ENCODE measurements at regions not wholly inside any gene's neighbourhood (a gene's known extent, or its start where the extent isn't known, plus 50 kb on each side); places are given as distances from the start of the nearest gene placed in this dataset.

DNA sequence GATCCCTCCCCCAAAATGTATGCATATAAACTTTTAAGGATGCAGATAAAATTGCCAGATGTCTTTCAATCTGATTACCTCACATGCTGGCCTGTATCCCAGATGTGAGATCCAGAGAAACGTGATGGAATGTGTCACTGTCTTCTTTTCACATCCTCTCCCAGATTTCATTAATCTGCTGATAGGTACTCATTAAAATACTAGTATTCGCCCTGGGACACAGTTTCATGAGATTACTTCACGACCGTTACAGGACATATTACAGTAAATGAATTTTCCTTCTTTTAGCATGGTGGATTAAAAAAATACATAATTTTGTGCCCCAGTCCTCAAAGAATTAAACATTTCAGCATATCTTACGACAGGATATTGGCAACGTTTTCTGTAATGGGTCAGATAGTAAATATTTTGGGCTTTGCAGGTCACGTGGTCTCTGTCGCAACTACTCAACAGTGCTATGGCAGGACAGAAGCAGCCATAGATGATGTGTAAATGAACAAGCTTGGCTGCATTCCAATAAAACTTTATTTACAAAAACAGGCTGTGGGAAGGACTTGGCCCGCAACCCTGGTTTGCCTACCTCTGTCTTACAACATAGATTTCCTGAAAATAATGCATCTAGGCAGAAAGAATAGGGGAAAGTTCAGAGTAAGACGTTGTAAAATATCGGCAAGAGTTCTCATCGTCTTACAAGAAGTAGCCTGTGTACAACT lies 156.0 kb upstream of the DIO3 start:
- DNase-seq: peak; percentile 64

GRCh38 chr14:101406921-101407320 lies 154.4 kb upstream of the DIO3 start:
- no peak for DNase-seq

GRCh38 chr14:101407328-101407727 lies 154.0 kb upstream of the DIO3 start:
- no peak for DNase-seq

- DNase-seq: peak; percentile 29
Measured at GRCh38 chr14:101408077-101408831, 153.0 kb upstream of the DIO3 start.

GRCh38 chr14:101409006-101409543 lies 152.2 kb upstream of the DIO3 start:
- no peak for DNase-seq

GRCh38 chr14:101410126-101410525 lies 151.2 kb upstream of the DIO3 start:
- no peak for DNase-seq

GRCh38 chr14:101411151-101411550 lies 150.1 kb upstream of the DIO3 start:
- DNase-seq: no peak

- DNase-seq: no peak
Measured at GRCh38 chr14:101411779-101412178, 149.5 kb upstream of the DIO3 start.

- DNase-seq: no peak
Measured at GRCh38 chr14:101412739-101413138, 148.6 kb upstream of the DIO3 start.

DNA sequence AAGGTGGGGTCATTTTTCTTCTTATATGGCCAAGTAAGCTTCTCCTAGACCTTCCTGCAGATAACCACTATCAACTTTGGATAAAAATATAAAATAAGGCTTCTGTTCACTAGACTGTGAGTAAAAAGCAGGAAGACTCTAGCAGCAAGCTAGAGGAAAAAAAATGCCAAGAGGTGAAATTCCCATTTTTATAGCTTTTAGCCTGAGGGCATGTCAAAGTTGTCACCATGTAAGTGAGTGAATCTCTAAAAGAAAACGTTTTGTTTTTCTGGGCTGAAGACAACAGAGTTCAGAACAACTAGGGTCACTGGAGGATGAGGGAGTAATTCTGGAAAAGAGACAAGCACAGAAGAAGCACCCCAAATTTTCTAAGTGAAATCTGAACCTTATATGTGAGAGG lies 143.9 kb upstream of the DIO3 start:
- no peak for DNase-seq

DNA sequence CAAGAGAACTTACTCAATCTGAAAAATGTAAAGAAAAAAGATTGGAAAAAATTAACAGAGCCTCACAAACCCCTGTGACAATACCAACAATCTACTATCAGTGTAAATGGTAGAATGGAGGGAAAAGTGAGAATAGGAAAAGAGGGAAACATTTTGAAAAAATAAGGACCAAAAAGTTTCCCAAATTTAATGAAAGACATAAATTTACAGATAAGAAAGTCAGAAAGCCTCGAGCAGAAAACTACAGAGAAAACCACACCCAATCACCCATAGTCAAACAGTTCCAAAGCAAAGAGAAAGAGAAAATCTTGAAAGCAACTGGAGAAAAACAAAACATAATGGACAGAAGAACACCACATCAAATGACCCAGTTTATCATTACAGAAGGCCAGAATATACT lies 142.7 kb upstream of the DIO3 start:
- no peak for DNase-seq

DNA sequence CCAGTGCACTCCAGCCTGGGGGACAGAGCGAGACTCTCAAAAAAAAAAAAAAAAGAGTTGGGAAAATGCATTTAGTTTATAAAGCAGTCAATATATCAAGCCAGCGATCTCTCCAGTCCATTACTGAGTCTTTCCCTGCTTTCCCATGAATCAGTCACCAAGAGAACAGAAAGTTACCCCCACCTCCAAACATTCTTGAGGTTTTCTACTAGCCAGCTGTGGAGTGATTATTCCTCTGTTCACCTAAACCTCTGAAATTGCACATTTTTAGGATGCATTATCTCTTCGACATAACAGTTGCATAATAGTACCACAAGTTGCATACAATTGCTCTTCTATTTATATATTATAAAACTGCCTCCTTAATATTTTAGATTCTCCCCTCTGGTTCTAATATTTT lies 134.8 kb upstream of the DIO3 start:
- DNase-seq: no peak

GRCh38 chr14:101428409-101428808 lies 132.9 kb upstream of the DIO3 start:
- DNase-seq: no peak

- no peak for DNase-seq
Measured at GRCh38 chr14:101435546-101435945, 125.7 kb upstream of the DIO3 start.

- DNase-seq: no peak
Measured at GRCh38 chr14:101439023-101439422, 122.3 kb upstream of the DIO3 start.

DNA sequence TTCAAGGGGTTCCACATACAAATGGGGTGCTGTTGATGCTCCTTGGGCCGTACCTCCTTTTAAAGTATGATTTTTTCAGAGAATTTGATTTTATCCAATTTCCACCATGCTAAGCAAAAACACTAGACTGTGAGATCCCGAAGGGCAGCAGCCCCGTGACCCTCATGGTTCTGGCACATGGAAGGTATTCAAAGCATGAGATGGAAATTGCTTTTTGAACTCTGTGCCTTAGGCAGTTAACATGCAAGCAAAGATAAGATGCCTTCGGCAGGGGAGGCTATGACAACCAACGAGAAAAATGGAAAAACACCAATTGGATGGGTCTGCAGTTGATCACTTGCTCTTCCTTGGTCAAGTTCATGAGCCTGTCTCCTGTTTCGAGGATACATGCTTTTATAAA lies 120.8 kb upstream of the DIO3 start:
- no peak for DNase-seq

GRCh38 chr14:101441710-101442109 lies 119.6 kb upstream of the DIO3 start:
- no peak for DNase-seq

- no peak for DNase-seq
Measured at GRCh38 chr14:101442451-101442850, 118.8 kb upstream of the DIO3 start.

- no peak for DNase-seq
Measured at GRCh38 chr14:101444116-101444515, 117.2 kb upstream of the DIO3 start.

- no peak for DNase-seq
Measured at GRCh38 chr14:101445278-101445677, 116.0 kb upstream of the DIO3 start.

DNA sequence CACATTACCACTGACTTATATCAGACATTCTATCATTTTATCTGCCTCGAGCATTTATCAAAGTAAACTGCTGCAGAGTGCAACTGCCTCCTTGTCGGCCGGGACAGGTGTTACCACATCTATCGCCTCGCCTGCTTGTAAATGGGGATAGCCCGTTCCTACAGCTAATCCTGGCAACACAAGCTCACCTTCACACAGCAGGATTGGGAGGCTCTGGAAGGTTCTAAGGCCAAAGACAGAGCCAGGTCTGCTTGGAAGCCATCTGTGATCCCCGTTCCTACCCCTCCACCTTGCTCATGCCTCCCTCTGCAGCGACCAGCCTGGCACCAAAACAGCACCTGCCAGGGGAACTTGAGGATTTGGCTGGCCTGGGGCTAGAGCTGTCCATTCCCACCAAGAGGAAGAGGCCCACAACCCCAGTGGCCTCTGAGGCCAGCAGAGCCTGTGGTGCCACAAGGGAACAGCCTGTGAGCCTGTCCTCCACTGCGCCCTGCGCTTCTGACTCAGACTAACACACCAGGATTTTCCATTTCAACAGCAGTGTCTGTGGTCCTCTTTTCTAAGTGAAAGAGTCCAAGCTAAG lies 114.8 kb upstream of the DIO3 start:
- no peak for DNase-seq

DNA sequence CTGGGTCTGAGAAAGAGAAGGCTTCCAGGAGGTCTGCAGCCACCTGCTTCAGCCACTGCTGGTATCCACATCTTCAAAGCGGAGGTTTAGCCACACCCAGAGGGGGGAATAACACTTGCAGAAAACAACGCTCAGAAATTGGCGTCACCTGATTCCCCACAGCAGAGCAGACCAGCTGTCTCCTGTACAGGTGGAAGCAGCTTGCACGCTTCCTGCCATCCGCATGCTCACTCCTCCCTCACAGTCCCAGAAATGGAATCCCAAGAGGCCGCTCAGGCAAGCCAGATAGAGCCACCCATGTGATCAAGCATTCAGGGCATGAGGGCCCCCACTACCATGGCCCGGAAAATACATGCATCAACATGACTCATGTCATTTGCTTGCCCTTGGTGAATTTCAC lies 112.2 kb upstream of the DIO3 start:
- no peak for DNase-seq

- DNase-seq: no peak
Measured at GRCh38 chr14:101451166-101451565, 110.1 kb upstream of the DIO3 start.

Measured in tongue (tissue), 1 donor.